ENCODE measurements at regions not wholly inside any gene's neighbourhood (a gene's known extent, or its start where the extent isn't known, plus 50 kb on each side); places are given as distances from the start of the nearest gene placed in this dataset.

DNA sequence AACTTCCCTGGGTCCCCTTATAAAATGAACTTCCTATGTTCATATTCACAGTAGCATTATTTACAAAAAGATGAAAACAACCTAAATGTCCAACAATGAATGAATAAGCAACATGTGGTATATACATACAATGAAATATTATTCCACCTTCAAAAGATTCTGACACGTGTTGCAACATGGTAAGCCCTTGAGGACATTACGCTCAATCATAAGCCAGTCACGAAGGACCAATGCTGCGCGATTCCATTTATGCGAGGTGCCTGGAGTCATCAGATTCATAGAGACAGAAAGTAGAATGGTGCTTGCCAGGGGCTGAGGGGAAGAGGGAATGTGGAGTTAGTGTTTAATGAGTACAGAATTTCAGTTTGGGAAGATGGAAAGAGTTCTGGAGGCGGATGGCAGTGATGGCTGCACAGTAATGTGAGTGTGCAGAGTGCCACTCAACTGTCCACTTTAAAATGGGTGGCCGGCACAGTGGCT is 88.8 kb upstream of the ALDH1A3 start:
- H3K9me3 ChIP-seq = no peaks in the 10 kb centered on the region
- TF ChIP-seq POLR2A (IDR thresholded peaks at IDR 0.05) (no peak), EP300 (IDR thresholded peaks at IDR 0.05) (no peak), POLR2AphosphoS5 (IDR thresholded peaks at IDR 0.05) (no peak)
- TF ChIP-seq, protein P1, sequence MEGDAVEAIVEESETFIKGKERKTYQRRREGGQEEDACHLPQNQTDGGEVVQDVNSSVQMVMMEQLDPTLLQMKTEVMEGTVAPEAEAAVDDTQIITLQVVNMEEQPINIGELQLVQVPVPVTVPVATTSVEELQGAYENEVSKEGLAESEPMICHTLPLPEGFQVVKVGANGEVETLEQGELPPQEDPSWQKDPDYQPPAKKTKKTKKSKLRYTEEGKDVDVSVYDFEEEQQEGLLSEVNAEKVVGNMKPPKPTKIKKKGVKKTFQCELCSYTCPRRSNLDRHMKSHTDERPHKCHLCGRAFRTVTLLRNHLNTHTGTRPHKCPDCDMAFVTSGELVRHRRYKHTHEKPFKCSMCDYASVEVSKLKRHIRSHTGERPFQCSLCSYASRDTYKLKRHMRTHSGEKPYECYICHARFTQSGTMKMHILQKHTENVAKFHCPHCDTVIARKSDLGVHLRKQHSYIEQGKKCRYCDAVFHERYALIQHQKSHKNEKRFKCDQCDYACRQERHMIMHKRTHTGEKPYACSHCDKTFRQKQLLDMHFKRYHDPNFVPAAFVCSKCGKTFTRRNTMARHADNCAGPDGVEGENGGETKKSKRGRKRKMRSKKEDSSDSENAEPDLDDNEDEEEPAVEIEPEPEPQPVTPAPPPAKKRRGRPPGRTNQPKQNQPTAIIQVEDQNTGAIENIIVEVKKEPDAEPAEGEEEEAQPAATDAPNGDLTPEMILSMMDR (IDR thresholded peaks at IDR 0.05) = no peak
- intact Hi-C loops (cut with DNase I; ENCODE audit: low total_unique reads) = no loop called here
- H3K27me3 ChIP-seq = peaks cover 0 to 11% (median 0%) of the 10 kb centered on the region in 3 donors
- H3K36me3 ChIP-seq = no peaks in the 10 kb centered on the region
- no peak overlapping the region for H3K4me3 ChIP-seq
- no peaks in the 10 kb centered on the region for H3K4me1 ChIP-seq
- WGBS, 5 donors = 90 to 96% (median 93%) methylated on average over 8 of the region's 8 CpGs
- H3K27ac ChIP-seq = no peak overlapping the region
- DNase-seq = no peak

DNA sequence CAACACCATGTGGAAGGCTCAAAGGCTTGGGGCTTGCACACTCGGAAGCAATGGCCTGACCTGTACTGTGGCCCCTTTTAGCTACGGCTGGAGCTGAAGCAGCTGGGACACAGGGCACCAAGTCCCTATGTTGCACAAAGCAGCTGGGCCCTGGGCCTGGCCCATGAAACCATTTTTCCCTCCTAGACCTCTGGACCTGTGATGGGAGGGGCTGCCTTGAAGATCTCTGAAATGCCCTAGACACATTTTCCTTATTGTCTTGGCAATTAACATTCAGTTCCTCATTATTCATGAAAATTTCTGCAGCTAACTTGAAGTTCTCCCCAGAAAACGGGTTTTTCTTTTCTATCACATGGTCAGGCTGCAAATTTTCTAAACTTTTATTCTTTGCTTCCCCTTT is 85.6 kb upstream of the ALDH1A3 start:
- Histone ChIP-seq H3K4me1 (no peaks in the 10 kb centered on the region), H3K27ac (no peak overlapping the region), H3K9me3 (peaks cover 0 to 3% (median 1%) of the 10 kb centered on the region in 4 donors), H3K4me3 (no peak overlapping the region), H3K27me3 (peaks cover 0 to 5% (median 0%) of the 10 kb centered on the region in 3 donors), H3K36me3 (no peaks in the 10 kb centered on the region)
- 53 to 77% (median 74%) methylated on average over 3 of the region's 3 CpGs for WGBS, 5 donors
- no peak for DNase-seq
- intact Hi-C loops (cut with DNase I; ENCODE audit: low total_unique reads) = no loop called here
- TF ChIP-seq, protein P1 (IDR thresholded peaks at IDR 0.05) = no peak
- TF ChIP-seq EP300 (IDR thresholded peaks at IDR 0.05) (no peak), POLR2AphosphoS5 (IDR thresholded peaks at IDR 0.05) (no peak), POLR2A (IDR thresholded peaks at IDR 0.05) (no peak)

DNA sequence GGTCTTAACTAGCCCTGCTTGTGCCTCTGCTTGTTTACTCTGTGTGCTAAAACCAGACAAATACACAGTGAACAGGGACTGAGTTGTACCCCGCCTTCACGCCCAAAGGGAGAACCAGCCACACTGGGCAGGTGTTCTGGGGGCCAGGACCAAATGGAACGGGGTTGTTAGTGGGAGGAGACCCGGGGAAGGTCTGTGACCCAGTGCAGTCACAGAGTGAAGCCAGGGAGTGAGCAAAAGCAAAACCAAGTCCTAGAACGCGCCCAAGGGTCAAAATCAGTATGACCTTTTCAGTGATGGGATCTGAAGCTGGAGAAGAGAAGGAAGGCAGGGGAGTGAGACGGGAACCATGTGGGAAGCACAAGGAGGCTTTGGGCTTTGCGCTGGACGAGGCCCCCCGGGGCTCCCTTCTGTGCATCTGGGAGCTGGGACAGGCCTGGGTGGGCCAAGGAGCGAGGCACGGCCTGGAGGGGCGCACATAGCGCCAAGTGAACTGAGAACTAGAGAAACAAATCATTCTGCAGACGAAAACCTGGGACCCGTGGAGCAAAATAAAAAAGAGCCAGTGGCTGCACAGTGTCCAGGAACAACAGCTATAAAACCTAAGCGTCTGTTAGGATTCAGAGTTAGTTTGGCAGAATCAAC is 78.3 kb upstream of the ALDH1A3 start:
- intact Hi-C loops (cut with DNase I; ENCODE audit: low total_unique reads) = no loop called here

DNA sequence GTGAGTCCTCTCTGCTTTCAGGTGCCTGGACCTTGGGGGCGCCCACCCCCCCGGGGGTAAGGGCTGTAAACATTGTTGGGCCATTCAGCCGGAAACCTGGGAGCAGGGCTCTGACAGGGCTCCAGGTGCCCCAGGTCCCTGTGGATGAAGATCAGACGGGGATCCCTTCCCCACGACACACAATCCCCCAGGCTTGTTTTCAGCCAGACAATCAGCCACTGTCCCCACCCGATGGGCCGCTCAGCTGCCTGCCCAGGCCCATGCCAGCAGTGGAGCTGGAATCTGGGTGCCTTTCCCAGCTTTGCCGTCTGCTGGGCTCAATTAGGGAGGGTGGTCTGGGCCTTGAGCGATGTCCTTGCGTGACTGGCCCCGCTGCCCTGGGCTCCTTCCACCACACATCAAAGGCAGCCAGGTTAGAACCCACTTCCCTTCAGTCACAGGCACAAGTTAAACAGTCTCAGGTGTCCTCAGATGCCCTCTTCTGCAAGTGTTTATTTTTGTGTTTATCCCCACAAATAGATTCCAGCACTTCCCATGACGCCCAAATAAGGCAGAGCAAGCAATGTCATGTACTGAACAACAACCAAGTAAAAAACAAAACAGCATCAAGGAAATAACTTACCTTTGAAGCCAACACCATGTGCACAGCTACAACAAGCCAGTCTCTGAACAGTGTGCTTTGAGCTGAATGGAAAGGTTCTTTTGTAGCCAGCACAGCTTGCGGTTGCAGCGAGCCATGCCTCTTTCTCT is 77.0 kb upstream of the ALDH1A3 start:
- no peaks in the 10 kb centered on the region for H3K36me3 ChIP-seq
- H3K4me3 ChIP-seq = no peak overlapping the region
- TF ChIP-seq POLR2AphosphoS5 (IDR thresholded peaks at IDR 0.05) = no peak
- H3K4me1 ChIP-seq = no peaks in the 10 kb centered on the region
- H3K27ac ChIP-seq = no peak overlapping the region
- WGBS, 5 donors = 80 to 83% (median 83%) methylated on average over 11 to 14 of the region's 14 CpGs
- no peak for DNase-seq
- peaks cover 0 to 11% (median 7%) of the 10 kb centered on the region in 4 donors for H3K9me3 ChIP-seq
- H3K27me3 ChIP-seq = no peaks in the 10 kb centered on the region
- intact Hi-C loops (cut with DNase I; ENCODE audit: low total_unique reads) = no loop called here

More for the DNA sequence above, 78.3 kb upstream of the ALDH1A3 start:
- H3K4me3 ChIP-seq = no peak overlapping the region
- no peak for DNase-seq
- no peaks in the 10 kb centered on the region for H3K36me3 ChIP-seq
- no peaks in the 10 kb centered on the region for H3K27me3 ChIP-seq
- no peak overlapping the region for H3K27ac ChIP-seq
- WGBS, 5 donors = 81 to 88% (median 87%) methylated on average over 16 to 17 of the region's 17 CpGs
- peaks cover 0 to 9% (median 1%) of the 10 kb centered on the region in 4 donors for H3K9me3 ChIP-seq
- TF ChIP-seq POLR2AphosphoS5 (IDR thresholded peaks at IDR 0.05) (no peak), POLR2A (IDR thresholded peaks at IDR 0.05) (no peak), EP300 (IDR thresholded peaks at IDR 0.05) (no peak)
- TF ChIP-seq, protein P1 (IDR thresholded peaks at IDR 0.05) = no peak
- no peaks in the 10 kb centered on the region for H3K4me1 ChIP-seq

DNA sequence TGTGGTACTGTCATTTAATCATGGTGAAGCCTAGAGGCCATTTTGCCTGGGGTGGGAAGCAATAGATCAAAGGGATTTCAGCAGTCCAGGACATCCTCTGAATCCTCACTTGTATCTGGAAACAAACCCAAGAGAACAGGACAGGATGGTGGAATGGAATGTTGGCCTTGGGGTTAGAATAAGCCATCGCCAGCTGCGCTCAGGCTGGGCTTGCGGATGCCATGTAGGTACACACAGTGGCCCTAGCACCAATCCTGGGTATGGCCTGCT is 76.5 kb upstream of the ALDH1A3 start:
- 92 to 100% (median 98%) methylated on average over 3 of the region's 3 CpGs for WGBS, 5 donors
- intact Hi-C loops (cut with DNase I; ENCODE audit: low total_unique reads) = no loop called here
- TF ChIP-seq POLR2A (IDR thresholded peaks at IDR 0.05) (no peak), POLR2AphosphoS5 (IDR thresholded peaks at IDR 0.05) (no peak), EP300 (IDR thresholded peaks at IDR 0.05) (no peak)
- TF ChIP-seq, protein P1 (IDR thresholded peaks at IDR 0.05) = no peak
- Histone ChIP-seq H3K36me3 (no peaks in the 10 kb centered on the region), H3K4me3 (no peak overlapping the region), H3K27ac (no peak overlapping the region), H3K4me1 (no peaks in the 10 kb centered on the region), H3K9me3 (peaks cover 0 to 16% (median 12%) of the 10 kb centered on the region in 4 donors), H3K27me3 (no peaks in the 10 kb centered on the region)
- no peak for DNase-seq

Measured in stomach (tissue), 8 donors.